ENCODE measurements at regions not wholly inside any gene's neighbourhood (a gene's known extent, or its start where the extent isn't known, plus 50 kb on each side); places are given as distances from the start of the nearest gene placed in this dataset.

GRCh38 chr13:34255711-34256110 lies 437.8 kb downstream of the RFC3 start:
- FAIRE-seq, result no peak

- FAIRE-seq, result no peak
Observed at GRCh38 chr13:34256236-34256635, 438.3 kb downstream of the RFC3 start.

GRCh38 chr13:34257966-34258365 lies 440.0 kb downstream of the RFC3 start:
- FAIRE-seq, result no peak

- no peak for FAIRE-seq
Observed at GRCh38 chr13:34258646-34259386, 440.9 kb downstream of the RFC3 start.

GRCh38 chr13:34263681-34264080 lies 445.7 kb downstream of the RFC3 start:
- no peak for FAIRE-seq

GRCh38 chr13:34265046-34265679 lies 447.2 kb downstream of the RFC3 start:
- FAIRE-seq, result no peak

GRCh38 chr13:34276764-34277163 lies 458.8 kb downstream of the RFC3 start:
- FAIRE-seq, result no peak

GRCh38 chr13:34277936-34278335 lies 460.0 kb downstream of the RFC3 start:
- no peak for FAIRE-seq

GRCh38 chr13:34278780-34279179 lies 460.8 kb downstream of the RFC3 start:
- peak; percentile 8 for FAIRE-seq

GRCh38 chr13:34290661-34291060 lies 472.7 kb downstream of the RFC3 start:
- no peak for FAIRE-seq

GRCh38 chr13:34294483-34295129 lies 476.7 kb downstream of the RFC3 start:
- no peak for FAIRE-seq

- no peak for FAIRE-seq
Observed at GRCh38 chr13:34300559-34300958, 482.6 kb downstream of the RFC3 start.

GRCh38 chr13:34302596-34302995 lies 484.6 kb downstream of the RFC3 start:
- FAIRE-seq, result no peak

GRCh38 chr13:34303346-34303745 lies 485.4 kb downstream of the RFC3 start:
- FAIRE-seq, result no peak

GRCh38 chr13:34307607-34308006 lies 489.7 kb downstream of the RFC3 start:
- no peak for FAIRE-seq

- no peak for FAIRE-seq
Observed at GRCh38 chr13:34308725-34309124, 490.8 kb downstream of the RFC3 start.

GRCh38 chr13:34310539-34310938 lies 492.6 kb downstream of the RFC3 start:
- no peak for FAIRE-seq

GRCh38 chr13:34311251-34311650 lies 493.3 kb downstream of the RFC3 start:
- FAIRE-seq, result no peak

- no peak for FAIRE-seq
Observed at GRCh38 chr13:34312578-34312977, 494.6 kb downstream of the RFC3 start.

- no peak for FAIRE-seq
Observed at GRCh38 chr13:34320084-34320483, 502.1 kb downstream of the RFC3 start.

GRCh38 chr13:34322014-34322742 lies 504.2 kb downstream of the RFC3 start:
- no peak for FAIRE-seq

- no peak for FAIRE-seq
Observed at GRCh38 chr13:34322743-34323074, 504.8 kb downstream of the RFC3 start.
